CD4-positive, alpha-beta T cell (primary cell): ENCODE measurements at regions not wholly inside any gene's neighbourhood (a gene's known extent, or its start where the extent isn't known, plus 50 kb on each side); places are given as distances from the start of the nearest gene placed in this dataset.

Source experiments
- ATAC-seq: fragments of 200-7000 bp; cut with Tn5 transposase; one replicate; pipeline ENCODE4 v1.10.0; 2022; ENCODE audit warnings: mild to moderate bottlenecking; ENCODE audit not compliant: poor library complexity
- CTCF ChIA-PET: fragments of 350-600 bp; sonication (Branson Sonifier 250); formaldehyde crosslinking; loops from one replicate; lab custom pipeline; 2021; ENCODE audit warnings: antibody characterized with exemption, inconsistent platforms; lab: Charles Lee
- POLR2A ChIA-PET: fragments of 350-600 bp; sonication (Branson Sonifier 250); formaldehyde crosslinking; loops from one replicate; lab custom pipeline; 2021; ENCODE audit warnings: antibody characterized with exemption, inconsistent platforms; lab: Charles Lee
- DNase-seq, 14 experiments: peaks; one replicate each; pipeline ENCODE4 v3.0.0-alpha.2; 2013 to 2020; ENCODE audit warnings: mixed read lengths in 2 of 14
- H3K27ac ChIP-seq, 2 donors: one replicate each; pipeline versions ENCODE4 v1.5.1 to v1.7.0; 2013; ENCODE audit warnings: low read length in 2 of 2, low read depth in 1 of 2, mild to moderate bottlenecking in 1 of 2
- H3K27me3 ChIP-seq, 2 experiments: 1 replicate in 1 of 2; 2 replicates in 1 of 2; pipeline versions ENCODE4 v1.6.1 to v1.7.0; 2013; ENCODE audit warnings: low read length in 2 of 2, control low read depth in 1 of 2, mild to moderate bottlenecking in 1 of 2, moderate library complexity in 1 of 2; ENCODE audit not compliant: insufficient read depth in 2 of 2, control insufficient read depth in 1 of 2
- H3K36me3 ChIP-seq: one replicate; pipeline ENCODE4 v1.6.1; 2013; ENCODE audit warnings: low read length, control low read depth; ENCODE audit not compliant: insufficient read depth
- H3K4me1 ChIP-seq: one replicate; pipeline ENCODE4 v1.6.1; 2013; ENCODE audit warnings: low read length, control low read depth; ENCODE audit not compliant: insufficient read depth
- H3K4me3 ChIP-seq: one replicate; pipeline ENCODE4 v1.5.1; 2013; ENCODE audit warnings: mild to moderate bottlenecking, low read length, moderate library complexity
- H3K9me3 ChIP-seq, 2 experiments: 1 replicate in 1 of 2; 2 replicates in 1 of 2; pipeline versions ENCODE4 v1.6.1 to v1.7.0; 2013; ENCODE audit warnings: low read length in 2 of 2, mild to moderate bottlenecking in 2 of 2, control low read depth in 1 of 2, moderate library complexity in 1 of 2; ENCODE audit not compliant: control insufficient read depth in 1 of 2, insufficient read depth in 1 of 2
- H3K27ac Mint-ChIP-seq: one replicate; pipeline ENCODE4 v1.8.0; 2020; ENCODE audit warnings: mixed read lengths
- H3K27me3 Mint-ChIP-seq: one replicate; pipeline ENCODE4 v1.8.0; 2021; ENCODE audit warnings: mixed read lengths
- H3K36me3 Mint-ChIP-seq: one replicate; pipeline ENCODE4 v1.8.0; 2021; ENCODE audit warnings: low read depth, mixed read lengths
- H3K4me1 Mint-ChIP-seq: one replicate; pipeline ENCODE4 v1.8.0; 2021; ENCODE audit warnings: low read depth, mixed read lengths
- H3K4me3 Mint-ChIP-seq: one replicate; pipeline ENCODE4 v1.8.0; 2020; ENCODE audit warnings: mild to moderate bottlenecking, mixed read lengths
- H3K9me3 Mint-ChIP-seq: one replicate; pipeline ENCODE4 v1.8.0; 2020; ENCODE audit warnings: mixed read lengths
- intact Hi-C, 2 experiments: fragments of 100-400 bp; cut with DNase I in 1 of 2; cut with micrococcal nuclease in 1 of 2; formaldehyde crosslinking; loops; one replicate each; pipeline versions ENCODE4 v1.15.1 to v1.9.0; 2023 to 2025; cut with DNase I, micrococcal nuclease
- TF ChIP-seq, protein P1 (sequence below): fragments of 200-600 bp; IDR thresholded peaks from one replicate; pipeline ENCODE4 v1.8.0; 2022; ENCODE audit warnings: antibody characterized with exemption, mild to moderate bottlenecking

DNA sequence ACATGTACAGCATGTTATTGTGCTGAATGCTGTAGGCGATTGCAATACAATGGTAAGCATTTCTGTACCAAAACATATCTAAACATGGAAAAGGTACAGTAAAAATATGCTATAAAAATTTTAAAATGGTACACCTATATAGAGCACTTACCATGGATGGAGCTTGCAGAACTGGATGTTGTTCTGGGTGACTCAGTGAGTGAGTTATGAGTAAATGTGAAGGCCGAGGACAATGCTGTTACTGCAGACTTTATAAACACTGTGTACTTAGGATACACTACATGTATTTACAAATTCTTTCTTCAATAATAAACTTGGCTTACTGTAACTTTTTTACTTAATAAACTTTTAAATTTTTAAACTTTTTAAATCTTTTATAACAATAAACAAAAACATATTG lies 473.4 kb upstream of the UBE2E3 start:
- ATAC-seq (no peak), DNase-seq (no peak)
- Mint-ChIP-seq H3K27ac (no peak overlapping the region), H3K27me3 (no peaks in the 10 kb centered on the region), H3K9me3 (no peaks in the 10 kb centered on the region), H3K4me1 (no peaks in the 10 kb centered on the region), H3K4me3 (no peak overlapping the region), H3K36me3 (no peaks in the 10 kb centered on the region)
- Histone ChIP-seq H3K36me3 (no peaks in the 10 kb centered on the region), H3K9me3 (no peaks in the 10 kb centered on the region), H3K27ac (no peak overlapping the region), H3K4me1 (no peaks in the 10 kb centered on the region), H3K27me3 (no peaks in the 10 kb centered on the region), H3K4me3 (no peak overlapping the region)
- intact Hi-C loops: no loop called here
- TF ChIP-seq, protein P1, sequence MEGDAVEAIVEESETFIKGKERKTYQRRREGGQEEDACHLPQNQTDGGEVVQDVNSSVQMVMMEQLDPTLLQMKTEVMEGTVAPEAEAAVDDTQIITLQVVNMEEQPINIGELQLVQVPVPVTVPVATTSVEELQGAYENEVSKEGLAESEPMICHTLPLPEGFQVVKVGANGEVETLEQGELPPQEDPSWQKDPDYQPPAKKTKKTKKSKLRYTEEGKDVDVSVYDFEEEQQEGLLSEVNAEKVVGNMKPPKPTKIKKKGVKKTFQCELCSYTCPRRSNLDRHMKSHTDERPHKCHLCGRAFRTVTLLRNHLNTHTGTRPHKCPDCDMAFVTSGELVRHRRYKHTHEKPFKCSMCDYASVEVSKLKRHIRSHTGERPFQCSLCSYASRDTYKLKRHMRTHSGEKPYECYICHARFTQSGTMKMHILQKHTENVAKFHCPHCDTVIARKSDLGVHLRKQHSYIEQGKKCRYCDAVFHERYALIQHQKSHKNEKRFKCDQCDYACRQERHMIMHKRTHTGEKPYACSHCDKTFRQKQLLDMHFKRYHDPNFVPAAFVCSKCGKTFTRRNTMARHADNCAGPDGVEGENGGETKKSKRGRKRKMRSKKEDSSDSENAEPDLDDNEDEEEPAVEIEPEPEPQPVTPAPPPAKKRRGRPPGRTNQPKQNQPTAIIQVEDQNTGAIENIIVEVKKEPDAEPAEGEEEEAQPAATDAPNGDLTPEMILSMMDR: no peak
- CTCF ChIA-PET: no interaction called here
- POLR2A ChIA-PET: no interaction called here

DNA sequence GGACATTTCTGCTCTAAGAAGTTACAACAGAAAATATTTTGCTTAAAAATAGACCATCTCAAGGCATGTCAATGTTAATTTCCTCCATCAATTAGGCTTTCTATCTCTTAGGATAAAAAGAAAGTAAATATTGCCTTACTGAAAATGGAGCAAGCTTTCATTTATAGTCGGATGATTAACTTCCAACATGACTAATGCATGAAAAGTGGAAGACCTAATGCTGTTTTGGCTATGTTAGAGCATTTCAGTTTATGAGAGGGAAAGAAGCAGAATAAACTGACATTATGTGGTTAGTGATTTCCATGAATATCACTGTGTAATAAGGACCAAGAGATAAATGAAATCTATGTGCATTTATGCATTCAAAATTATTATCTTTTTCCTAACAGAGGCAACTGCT lies 475.2 kb upstream of the UBE2E3 start:
- no peaks in the 10 kb centered on the region for H3K27me3 Mint-ChIP-seq

DNA sequence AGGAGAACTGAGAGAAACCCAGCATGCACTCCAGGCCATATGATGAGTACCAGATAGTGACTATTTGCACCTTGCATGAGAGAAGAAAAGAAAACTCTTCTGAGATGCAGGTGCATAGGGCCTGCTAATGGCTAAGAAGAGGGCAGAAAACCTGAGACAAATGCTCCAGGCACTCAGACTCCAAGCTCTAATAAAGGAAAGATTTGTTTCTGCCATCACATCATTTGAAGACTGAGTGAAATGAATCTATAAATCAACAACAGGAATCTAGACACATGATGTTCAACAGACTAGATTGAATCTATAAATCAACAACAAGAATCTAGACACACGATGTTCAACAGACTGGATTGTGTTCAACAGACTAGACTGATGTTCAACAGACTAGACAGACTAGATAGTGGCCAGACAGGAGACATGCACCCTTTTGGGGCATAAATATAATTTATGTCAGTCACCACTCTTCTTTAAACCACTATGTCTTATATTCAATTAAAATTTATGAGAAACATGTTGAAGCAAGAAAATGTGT lies 482.7 kb upstream of the UBE2E3 start:
- peaks cover 0 to 16% of the 10 kb centered on the region in 2 experiments for H3K9me3 ChIP-seq
- H3K27me3 ChIP-seq: no peaks in the 10 kb centered on the region
- TF ChIP-seq, protein P1: no peak
- Mint-ChIP-seq H3K9me3 (peaks cover 10% of the 10 kb centered on the region), H3K4me3 (no peak overlapping the region), H3K27ac (no peak overlapping the region), H3K27me3 (no peaks in the 10 kb centered on the region), H3K4me1 (no peaks in the 10 kb centered on the region), H3K36me3 (no peaks in the 10 kb centered on the region)
- no peak overlapping the region for H3K4me3 ChIP-seq
- intact Hi-C loops: no loop called here
- H3K36me3 ChIP-seq: no peaks in the 10 kb centered on the region
- H3K4me1 ChIP-seq: no peaks in the 10 kb centered on the region
- no peak for DNase-seq
- ChIA-PET CTCF (no interaction called here), POLR2A (no interaction called here)
- no peak for ATAC-seq
- H3K27ac ChIP-seq: no peak overlapping the region

More for the DNA sequence above, 475.2 kb upstream of the UBE2E3 start:
- H3K36me3 Mint-ChIP-seq: no peaks in the 10 kb centered on the region
- no peak overlapping the region for H3K27ac ChIP-seq
- no peak overlapping the region for H3K4me3 Mint-ChIP-seq
- POLR2A ChIA-PET: no interaction called here
- H3K27ac Mint-ChIP-seq: no peak overlapping the region
- no peaks in the 10 kb centered on the region for H3K9me3 Mint-ChIP-seq
- no peaks in the 10 kb centered on the region for H3K4me1 ChIP-seq
- H3K9me3 ChIP-seq: no peaks in the 10 kb centered on the region
- no peaks in the 10 kb centered on the region for H3K27me3 ChIP-seq
- DNase-seq: no peak
- no peaks in the 10 kb centered on the region for H3K4me1 Mint-ChIP-seq
- no peak for ATAC-seq
- intact Hi-C loops: no loop called here
- CTCF ChIA-PET: no interaction called here
- H3K36me3 ChIP-seq: no peaks in the 10 kb centered on the region
- no peak overlapping the region for H3K4me3 ChIP-seq
- TF ChIP-seq, protein P1: no peak
